ENCODE measurements at regions not wholly inside any gene's neighbourhood (a gene's known extent, or its start where the extent isn't known, plus 50 kb on each side); places are given as distances from the start of the nearest gene placed in this dataset.

DNA sequence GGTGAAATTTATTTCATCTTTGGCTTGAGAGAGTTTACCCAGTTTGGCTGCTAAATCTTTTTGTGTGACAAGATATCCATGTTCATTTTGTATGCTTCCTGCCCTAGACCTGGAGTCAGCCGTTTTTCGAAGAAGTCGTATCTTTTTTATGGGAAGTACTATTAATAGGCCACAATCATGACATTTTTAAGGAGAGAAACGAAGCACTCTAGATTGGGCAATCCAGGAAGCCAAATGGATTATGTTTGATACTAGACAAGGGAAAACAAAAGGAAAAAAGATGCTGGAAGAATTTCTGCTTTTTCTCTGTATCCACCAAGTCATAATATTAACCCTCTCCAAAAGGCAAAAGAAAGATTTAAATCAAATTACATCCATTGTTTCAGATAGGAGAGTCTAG, 214.6 kb downstream of the HDGFL1 start:
- TF ChIP-seq CTCF (IDR thresholded peaks at IDR 0.05; ENCODE audit: poor library complexity), result no peak
- TF ChIP-seq EZH2phosphoT487 (IDR thresholded peaks at IDR 0.05; ENCODE audit: low read depth, severe bottlenecking, unreplicated experiment), result no peak
